Skeletal muscle tissue (tissue), 3 donors: ENCODE measurements at regions not wholly inside any gene's neighbourhood (a gene's known extent, or its start where the extent isn't known, plus 50 kb on each side); places are given as distances from the start of the nearest gene placed in this dataset.

Source experiments
- H3K27ac ChIP-seq: one replicate; pipeline ENCODE4 v1.7.0; 2013; ENCODE audit warnings: mild to moderate bottlenecking, low read depth, low read length, inconsistent platforms
- H3K27me3 ChIP-seq, 3 donors: one replicate each; pipeline ENCODE4 v1.7.0; 2013; ENCODE audit warnings: low read length in 3 of 3; ENCODE audit not compliant: control insufficient read depth in 3 of 3, insufficient read depth in 3 of 3
- H3K36me3 ChIP-seq, 3 donors: one replicate each; pipeline ENCODE4 v1.7.0; 2013; ENCODE audit warnings: low read length in 3 of 3; ENCODE audit not compliant: control insufficient read depth in 3 of 3, insufficient read depth in 3 of 3
- H3K4me1 ChIP-seq, 3 donors: one replicate each; pipeline ENCODE4 v1.7.0; 2013; ENCODE audit warnings: low read length in 3 of 3, mild to moderate bottlenecking in 3 of 3; ENCODE audit not compliant: control insufficient read depth in 3 of 3, insufficient read depth in 3 of 3
- H3K4me3 ChIP-seq, 3 donors: one replicate each; pipeline ENCODE4 v1.7.0; 2013; ENCODE audit warnings: low read length in 3 of 3
- H3K9ac ChIP-seq, 3 donors: one replicate each; pipeline ENCODE4 v1.7.0; 2013; ENCODE audit warnings: low read length in 3 of 3, mild to moderate bottlenecking in 3 of 3, moderate library complexity in 2 of 3, low read depth in 1 of 3
- H3K9me3 ChIP-seq, 3 donors: one replicate each; pipeline ENCODE4 v1.7.0; 2013; ENCODE audit warnings: low read length in 3 of 3; ENCODE audit not compliant: control insufficient read depth in 3 of 3
- donor health status: Osteomylitis.

DNA sequence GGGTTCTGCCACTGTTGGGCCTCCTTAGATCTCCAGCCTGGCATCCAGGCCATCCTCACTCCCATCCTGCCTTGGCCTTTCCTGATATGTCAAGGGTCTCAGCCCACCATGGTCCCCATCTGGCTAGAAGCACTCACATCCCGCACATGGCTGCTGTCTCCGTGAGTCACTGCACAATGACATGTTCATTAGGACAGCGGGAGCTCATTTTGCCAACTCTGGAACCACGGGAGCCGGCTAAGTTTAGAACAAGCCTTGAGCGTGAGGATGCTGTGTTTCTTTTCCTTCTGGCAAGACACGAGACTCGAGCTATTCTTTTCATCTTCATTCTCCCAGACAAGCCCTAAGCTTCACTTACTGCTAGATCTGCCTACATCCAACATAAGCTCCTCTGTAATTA, 65.7 kb upstream of the KSR1 start:
- no peak overlapping the region for H3K27ac ChIP-seq

DNA sequence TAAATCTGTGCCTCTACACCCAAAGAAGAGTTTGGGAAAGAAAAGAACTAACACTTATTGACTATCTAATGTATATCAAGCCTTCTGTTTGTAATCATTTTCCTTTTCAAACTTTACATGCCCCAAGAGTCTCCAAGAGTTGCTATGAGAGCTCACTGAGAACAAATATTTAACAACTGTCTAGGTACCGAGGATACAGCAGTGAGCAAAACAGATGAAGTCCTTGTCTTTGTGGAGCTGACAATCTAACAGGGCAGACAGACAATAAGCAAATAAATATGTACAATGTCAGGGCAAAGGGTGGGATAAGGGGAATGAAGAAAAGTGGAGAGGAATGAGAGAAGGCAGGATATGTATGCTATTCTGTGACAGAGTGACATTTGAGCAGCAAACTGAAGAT, 64.8 kb upstream of the KSR1 start:
- H3K27me3 ChIP-seq, result no peaks in the 10 kb centered on the region
- no peak overlapping the region for H3K4me3 ChIP-seq
- no peaks in the 10 kb centered on the region for H3K4me1 ChIP-seq
- H3K36me3 ChIP-seq, result no peaks in the 10 kb centered on the region
- H3K27ac ChIP-seq, result no peak overlapping the region
- H3K9me3 ChIP-seq, result peaks cover 0 to 2% (median 0%) of the 10 kb centered on the region in 3 donors
- H3K9ac ChIP-seq, result no peak overlapping the region

More for the DNA sequence above, 65.7 kb upstream of the KSR1 start:
- no peaks in the 10 kb centered on the region for H3K36me3 ChIP-seq
- no peaks in the 10 kb centered on the region for H3K27me3 ChIP-seq
- H3K4me3 ChIP-seq, result no peak overlapping the region
- H3K4me1 ChIP-seq, result no peaks in the 10 kb centered on the region
- no peak overlapping the region for H3K9ac ChIP-seq
- peaks cover 0 to 2% (median 0%) of the 10 kb centered on the region in 3 donors for H3K9me3 ChIP-seq

DNA sequence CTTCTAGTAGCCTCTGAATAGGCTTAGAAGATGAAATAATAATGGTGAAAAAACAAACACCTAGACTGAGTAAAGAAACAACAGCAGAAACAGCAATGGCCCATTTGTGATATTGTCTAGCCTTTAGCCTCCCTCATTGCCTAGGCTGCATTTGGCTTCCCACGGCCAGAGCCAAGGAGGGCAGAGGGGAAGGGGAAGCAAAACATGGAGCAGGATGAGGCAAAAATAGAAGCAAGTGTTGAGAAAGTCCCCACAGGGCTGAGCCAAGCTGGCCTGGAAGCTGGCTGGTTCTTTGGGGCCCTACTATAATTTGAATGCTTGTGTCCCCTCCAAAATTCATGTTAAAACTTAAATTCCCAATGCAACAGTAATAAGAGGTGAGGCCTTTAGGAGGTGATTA, 60.2 kb upstream of the KSR1 start:
- Histone ChIP-seq H3K27ac (no peak overlapping the region), H3K36me3 (no peaks in the 10 kb centered on the region), H3K27me3 (no peaks in the 10 kb centered on the region), H3K4me3 (no peak overlapping the region), H3K9me3 (peaks cover 0 to 2% (median 0%) of the 10 kb centered on the region in 3 donors), H3K4me1 (peaks cover 0 to 5% (median 0%) of the 10 kb centered on the region in 3 donors), H3K9ac (no peak overlapping the region)

DNA sequence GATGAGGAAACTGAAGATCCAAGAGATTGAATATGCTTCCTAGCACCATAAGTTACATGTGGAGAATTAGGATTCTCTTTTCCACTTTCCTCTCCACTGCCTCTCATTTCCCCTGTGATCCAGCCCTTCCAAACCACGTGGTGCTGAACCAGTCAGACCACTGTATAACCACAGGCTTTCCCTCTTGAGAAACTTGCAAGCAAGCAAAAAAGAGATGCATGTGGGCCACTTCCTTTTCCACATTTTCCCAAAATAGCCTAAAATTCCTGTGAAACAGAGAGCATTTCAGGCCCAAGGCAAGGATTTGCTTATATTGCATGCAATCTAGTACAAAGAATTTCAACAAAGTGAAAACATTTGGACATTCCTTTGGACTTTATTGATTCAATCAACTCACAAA, 59.3 kb upstream of the KSR1 start:
- Histone ChIP-seq H3K4me3 (no peak overlapping the region), H3K27ac (no peak overlapping the region), H3K9me3 (peaks cover 0 to 2% (median 0%) of the 10 kb centered on the region in 3 donors), H3K27me3 (no peaks in the 10 kb centered on the region), H3K4me1 (peaks cover 0 to 5% (median 0%) of the 10 kb centered on the region in 3 donors), H3K9ac (no peak overlapping the region), H3K36me3 (no peaks in the 10 kb centered on the region)

DNA sequence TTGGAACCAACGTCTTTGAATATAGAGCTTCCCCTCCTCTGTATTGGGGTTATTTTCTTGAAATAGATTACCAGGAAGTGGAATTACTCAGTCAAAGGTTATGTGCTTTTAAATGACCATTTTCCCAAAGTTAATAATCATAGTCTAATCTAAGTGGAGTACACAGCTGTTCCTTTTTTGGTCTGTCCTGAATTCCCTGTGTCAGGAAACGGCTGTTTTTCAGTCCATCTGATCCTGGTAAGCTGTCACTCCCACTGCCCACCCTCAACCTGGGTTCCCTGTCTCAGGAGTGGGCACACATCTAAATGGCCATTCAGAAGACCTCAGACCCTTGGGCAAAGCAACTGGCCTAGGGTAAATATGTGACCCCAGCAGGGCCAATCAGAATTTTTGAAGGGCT, 57.6 kb upstream of the KSR1 start:
- H3K4me3 ChIP-seq, result no peak overlapping the region
- H3K36me3 ChIP-seq, result no peaks in the 10 kb centered on the region
- H3K9me3 ChIP-seq, result peaks cover 0 to 2% (median 0%) of the 10 kb centered on the region in 3 donors
- H3K27ac ChIP-seq, result no peak overlapping the region
- peaks cover 0 to 5% (median 0%) of the 10 kb centered on the region in 3 donors for H3K4me1 ChIP-seq
- no peak overlapping the region for H3K9ac ChIP-seq
- H3K27me3 ChIP-seq, result no peaks in the 10 kb centered on the region

DNA sequence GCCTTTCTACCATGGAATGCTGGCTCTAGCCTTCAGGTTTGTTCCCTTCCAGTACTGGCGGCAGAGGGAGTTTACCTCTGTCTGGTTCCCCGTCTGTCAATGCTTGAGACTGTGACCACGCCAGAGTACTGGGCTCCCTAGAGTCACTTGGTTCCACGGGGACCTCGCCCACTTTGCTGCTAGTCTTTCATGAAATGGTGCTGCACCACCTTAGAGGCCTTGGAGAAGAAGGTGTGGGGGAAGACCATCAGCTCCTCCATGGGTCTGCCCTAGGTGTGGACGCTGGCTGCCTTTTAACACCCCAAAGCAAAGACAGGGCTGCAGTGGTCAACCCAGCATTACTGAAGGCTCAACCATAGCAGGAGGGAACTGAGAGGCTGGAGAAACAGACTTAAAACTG, 55.3 kb upstream of the KSR1 start:
- Histone ChIP-seq H3K36me3 (no peaks in the 10 kb centered on the region), H3K27me3 (no peaks in the 10 kb centered on the region), H3K27ac (no peak overlapping the region), H3K4me1 (peaks cover 0 to 5% (median 0%) of the 10 kb centered on the region in 3 donors), H3K4me3 (no peak overlapping the region), H3K9ac (no peak overlapping the region), H3K9me3 (no peaks in the 10 kb centered on the region)

DNA sequence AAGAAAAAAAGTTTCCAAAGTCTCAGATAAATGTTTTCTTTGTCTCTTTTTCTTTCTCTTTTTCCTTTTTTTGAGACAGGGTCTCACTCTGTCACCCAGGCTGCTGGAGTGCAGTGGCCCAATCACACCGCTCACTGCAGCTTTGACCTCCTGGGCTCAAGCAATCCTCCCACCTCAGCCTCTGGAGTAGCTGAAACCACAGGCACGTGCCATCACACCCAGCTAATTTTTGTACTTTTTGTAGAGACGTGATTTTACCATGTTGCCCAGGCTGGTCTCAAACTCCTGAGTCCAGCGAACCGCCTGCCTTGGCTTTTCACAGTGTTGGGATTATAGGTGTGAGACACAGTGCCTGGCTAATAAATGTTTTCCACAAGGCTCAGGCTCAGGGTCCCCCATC, 53.3 kb upstream of the KSR1 start:
- no peaks in the 10 kb centered on the region for H3K27me3 ChIP-seq
- no peak overlapping the region for H3K9ac ChIP-seq
- H3K36me3 ChIP-seq, result no peaks in the 10 kb centered on the region
- H3K27ac ChIP-seq, result no peak overlapping the region
- peaks cover 0 to 2% (median 2%) of the 10 kb centered on the region in 3 donors for H3K4me1 ChIP-seq
- H3K9me3 ChIP-seq, result no peaks in the 10 kb centered on the region
- no peak overlapping the region for H3K4me3 ChIP-seq

DNA sequence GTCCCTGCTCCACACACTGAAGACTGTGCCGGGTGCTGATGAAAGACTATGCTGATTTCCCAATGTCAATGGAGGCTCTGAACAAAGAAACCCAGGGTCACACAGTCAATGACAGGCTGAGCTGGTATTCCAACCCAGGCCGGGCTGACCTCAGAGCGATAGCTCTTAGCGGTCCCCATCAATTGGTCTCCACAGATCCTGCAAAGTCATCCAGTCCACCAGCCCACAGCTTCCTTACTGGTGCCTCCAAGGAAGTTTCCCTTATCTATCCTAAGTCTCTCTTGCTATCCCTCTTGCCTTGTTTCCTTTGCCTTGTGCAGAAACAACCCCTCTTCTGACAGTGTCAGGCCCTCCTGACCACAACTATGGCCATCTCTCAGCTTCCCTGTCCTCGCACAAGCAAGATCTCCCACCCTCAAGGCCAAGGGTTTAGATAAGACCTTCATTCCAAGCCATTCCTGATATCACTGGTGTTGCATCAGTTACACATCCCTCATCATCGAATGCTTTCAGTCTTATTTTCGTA, 52.7 kb upstream of the KSR1 start:
- Histone ChIP-seq H3K4me1 (peaks cover under 1 to 8% (median 7%) of the 10 kb centered on the region in 3 donors), H3K9ac (no peak overlapping the region), H3K36me3 (no peaks in the 10 kb centered on the region), H3K9me3 (no peaks in the 10 kb centered on the region), H3K27ac (no peak overlapping the region), H3K27me3 (no peaks in the 10 kb centered on the region), H3K4me3 (no peak overlapping the region)

DNA sequence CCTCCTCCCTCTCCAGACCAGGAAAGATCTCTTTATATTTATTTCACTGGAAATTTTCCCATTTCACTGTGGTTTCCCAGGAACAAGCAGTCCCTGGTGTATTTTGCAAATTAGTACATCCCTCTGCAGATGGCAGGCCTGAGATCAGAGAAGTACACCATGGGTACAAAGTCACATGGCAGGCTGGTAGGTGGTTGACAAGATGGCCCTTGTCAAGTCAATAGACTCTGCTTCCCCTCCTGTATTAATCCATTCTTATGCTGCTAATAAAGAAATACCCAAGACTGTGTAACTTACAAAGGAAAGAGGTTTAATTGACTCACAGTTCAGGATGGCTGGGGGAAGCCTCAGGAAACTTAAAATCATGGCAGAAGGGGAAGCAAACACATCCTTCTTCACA, 51.6 kb upstream of the KSR1 start:
- no peak overlapping the region for H3K27ac ChIP-seq
- H3K9me3 ChIP-seq, result no peaks in the 10 kb centered on the region
- no peak overlapping the region for H3K4me3 ChIP-seq
- H3K4me1 ChIP-seq, result peaks cover 5 to 13% (median 7%) of the 10 kb centered on the region in 3 donors
- no peaks in the 10 kb centered on the region for H3K36me3 ChIP-seq
- H3K27me3 ChIP-seq, result no peaks in the 10 kb centered on the region
- no peak overlapping the region for H3K9ac ChIP-seq
